ENCODE measurements at regions not wholly inside any gene's neighbourhood (a gene's known extent, or its start where the extent isn't known, plus 50 kb on each side); places are given as distances from the start of the nearest gene placed in this dataset.

DNA sequence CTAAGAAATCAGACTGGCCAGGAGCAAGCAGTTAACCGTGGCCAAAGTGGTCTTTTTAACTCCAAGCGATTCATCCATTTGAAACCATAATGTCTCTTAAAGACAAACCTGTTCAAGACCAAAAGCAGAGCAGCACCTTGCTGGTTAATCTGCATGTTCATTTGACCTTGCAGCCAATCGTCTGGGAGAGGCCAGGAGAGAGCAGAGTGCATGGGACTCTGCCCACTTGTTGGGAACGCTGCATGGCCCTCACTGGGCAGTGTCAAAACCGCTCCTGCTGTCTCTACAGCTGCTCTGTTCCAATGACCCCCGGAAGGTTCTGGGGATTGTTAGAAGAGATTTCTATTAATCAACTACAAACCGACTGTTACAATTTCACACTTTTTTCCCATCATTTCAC lies 79.6 kb downstream of the OLIG3 start:
- ATAC-seq: peak; percentile 33
- CTCF ChIA-PET: interaction anchor here (0.6 to 2.2 kb wide), 4 partner anchors 74 to 174 kb away, joined by 3 to 14 read pairs (median 5); no protein-coding TSS in a partner anchor

More for the DNA sequence above, 79.6 kb downstream of the OLIG3 start:
- no peaks in the 10 kb centered on the region for H3K36me3 Mint-ChIP-seq
- no peaks in the 10 kb centered on the region for H3K9me3 Mint-ChIP-seq
- no peak for DNase-seq (ENCODE audit: low spot score)
- peaks cover 52% of the 10 kb centered on the region for H3K4me1 Mint-ChIP-seq
- POLR2A ChIA-PET: interaction anchor here (0.7 to 1.0 kb wide), 2 partner anchors 77 to 101 kb away, joined by 3 read pairs; no protein-coding TSS in a partner anchor
- H3K4me3 Mint-ChIP-seq: peak overlapping the region; percentile 66
- TF ChIP-seq AR (CRISPR knock-in tag; IDR thresholded peaks at IDR 0.05) (no peak), OVOL2 (CRISPR knock-in tag; IDR thresholded peaks at IDR 0.05; ENCODE audit: borderline replicate concordance) (no peak), ZNF671 (CRISPR knock-in tag; IDR thresholded peaks at IDR 0.05) (no peak), ETV6 (CRISPR knock-in tag; IDR thresholded peaks at IDR 0.05) (no peak), ZNF219 (CRISPR knock-in tag; IDR thresholded peaks at IDR 0.05; ENCODE audit: borderline replicate concordance) (no peak), ZBTB43 (CRISPR knock-in tag; IDR thresholded peaks at IDR 0.05) (no peak), MYBL2 (CRISPR knock-in tag; IDR thresholded peaks at IDR 0.05) (no peak), IRF2 (CRISPR knock-in tag; IDR thresholded peaks at IDR 0.05; ENCODE audit: borderline replicate concordance, low read depth) (no peak), ZNF317 (CRISPR knock-in tag; IDR thresholded peaks at IDR 0.05; ENCODE audit: borderline replicate concordance, low read depth) (no peak), HMGXB4 (CRISPR knock-in tag; IDR thresholded peaks at IDR 0.05) (no peak), JAZF1 (CRISPR knock-in tag; IDR thresholded peaks at IDR 0.05) (no peak), EMX1 (CRISPR knock-in tag; IDR thresholded peaks at IDR 0.05) (no peak), FOXP1 (CRISPR knock-in tag; IDR thresholded peaks at IDR 0.05; ENCODE audit: borderline replicate concordance) (no peak), GTF2I (CRISPR knock-in tag; conservative IDR thresholded peaks at IDR 0.05) (no peak)
- TF ChIP-seq, protein P1, sequence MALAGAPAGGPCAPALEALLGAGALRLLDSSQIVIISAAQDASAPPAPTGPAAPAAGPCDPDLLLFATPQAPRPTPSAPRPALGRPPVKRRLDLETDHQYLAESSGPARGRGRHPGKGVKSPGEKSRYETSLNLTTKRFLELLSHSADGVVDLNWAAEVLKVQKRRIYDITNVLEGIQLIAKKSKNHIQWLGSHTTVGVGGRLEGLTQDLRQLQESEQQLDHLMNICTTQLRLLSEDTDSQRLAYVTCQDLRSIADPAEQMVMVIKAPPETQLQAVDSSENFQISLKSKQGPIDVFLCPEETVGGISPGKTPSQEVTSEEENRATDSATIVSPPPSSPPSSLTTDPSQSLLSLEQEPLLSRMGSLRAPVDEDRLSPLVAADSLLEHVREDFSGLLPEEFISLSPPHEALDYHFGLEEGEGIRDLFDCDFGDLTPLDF (CRISPR knock-in tag; IDR thresholded peaks at IDR 0.05): no peak
- TF ChIP-seq, protein P2, sequence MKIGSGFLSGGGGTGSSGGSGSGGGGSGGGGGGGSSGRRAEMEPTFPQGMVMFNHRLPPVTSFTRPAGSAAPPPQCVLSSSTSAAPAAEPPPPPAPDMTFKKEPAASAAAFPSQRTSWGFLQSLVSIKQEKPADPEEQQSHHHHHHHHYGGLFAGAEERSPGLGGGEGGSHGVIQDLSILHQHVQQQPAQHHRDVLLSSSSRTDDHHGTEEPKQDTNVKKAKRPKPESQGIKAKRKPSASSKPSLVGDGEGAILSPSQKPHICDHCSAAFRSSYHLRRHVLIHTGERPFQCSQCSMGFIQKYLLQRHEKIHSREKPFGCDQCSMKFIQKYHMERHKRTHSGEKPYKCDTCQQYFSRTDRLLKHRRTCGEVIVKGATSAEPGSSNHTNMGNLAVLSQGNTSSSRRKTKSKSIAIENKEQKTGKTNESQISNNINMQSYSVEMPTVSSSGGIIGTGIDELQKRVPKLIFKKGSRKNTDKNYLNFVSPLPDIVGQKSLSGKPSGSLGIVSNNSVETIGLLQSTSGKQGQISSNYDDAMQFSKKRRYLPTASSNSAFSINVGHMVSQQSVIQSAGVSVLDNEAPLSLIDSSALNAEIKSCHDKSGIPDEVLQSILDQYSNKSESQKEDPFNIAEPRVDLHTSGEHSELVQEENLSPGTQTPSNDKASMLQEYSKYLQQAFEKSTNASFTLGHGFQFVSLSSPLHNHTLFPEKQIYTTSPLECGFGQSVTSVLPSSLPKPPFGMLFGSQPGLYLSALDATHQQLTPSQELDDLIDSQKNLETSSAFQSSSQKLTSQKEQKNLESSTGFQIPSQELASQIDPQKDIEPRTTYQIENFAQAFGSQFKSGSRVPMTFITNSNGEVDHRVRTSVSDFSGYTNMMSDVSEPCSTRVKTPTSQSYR (CRISPR knock-in tag; IDR thresholded peaks at IDR 0.05): no peak
- peaks cover 3% of the 10 kb centered on the region for H3K27me3 Mint-ChIP-seq (ENCODE audit: low read depth)
- H3K27ac Mint-ChIP-seq: no peak overlapping the region
